Thyroid gland (tissue), 4 donors: ENCODE measurements at regions not wholly inside any gene's neighbourhood (a gene's known extent, or its start where the extent isn't known, plus 50 kb on each side); places are given as distances from the start of the nearest gene placed in this dataset.

Experiments used
- POLR2A ChIP-seq, 2 donors: fragments of 450-650 bp; IDR thresholded peaks; one replicate each; pipeline ENCODE4 v1.6.1; 2017; ENCODE audit warnings: antibody characterized with exemption in 2 of 2, mild to moderate bottlenecking in 2 of 2, moderate library complexity in 1 of 2
- TF ChIP-seq, protein P1 (sequence below), 6 experiments: fragments of 200-600 bp in 3 of 6; fragments of 450-650 bp in 3 of 6; sonication (generic) in 3 of 6; IDR thresholded peaks; one replicate each; pipeline ENCODE4 v1.5.1; 2016 to 2019; ENCODE audit warnings: antibody characterized with exemption in 6 of 6, mild to moderate bottlenecking in 2 of 6, inconsistent platforms in 1 of 6, moderate library complexity in 1 of 6

DNA sequence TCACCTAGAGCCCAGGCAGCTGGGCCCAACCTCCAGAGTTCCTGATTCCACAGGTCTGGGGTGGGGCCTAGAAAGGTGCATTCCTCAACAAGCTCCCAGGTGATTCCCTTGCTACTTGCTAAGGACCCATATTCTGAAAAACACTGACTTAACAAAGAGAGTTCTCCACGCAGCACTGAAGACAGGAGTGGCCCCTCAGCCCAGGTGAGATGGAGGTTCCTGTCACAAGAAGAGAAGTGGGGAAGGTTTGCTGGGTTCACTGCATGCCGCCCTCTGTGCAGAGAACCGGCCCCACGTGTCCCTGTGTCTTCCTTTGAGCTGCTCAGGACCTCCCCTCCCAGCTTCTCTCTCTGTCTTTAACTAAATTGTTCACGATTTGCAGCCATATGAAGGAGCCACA lies 201.4 kb upstream of the DDX18 start:
- TF ChIP-seq, protein P1, sequence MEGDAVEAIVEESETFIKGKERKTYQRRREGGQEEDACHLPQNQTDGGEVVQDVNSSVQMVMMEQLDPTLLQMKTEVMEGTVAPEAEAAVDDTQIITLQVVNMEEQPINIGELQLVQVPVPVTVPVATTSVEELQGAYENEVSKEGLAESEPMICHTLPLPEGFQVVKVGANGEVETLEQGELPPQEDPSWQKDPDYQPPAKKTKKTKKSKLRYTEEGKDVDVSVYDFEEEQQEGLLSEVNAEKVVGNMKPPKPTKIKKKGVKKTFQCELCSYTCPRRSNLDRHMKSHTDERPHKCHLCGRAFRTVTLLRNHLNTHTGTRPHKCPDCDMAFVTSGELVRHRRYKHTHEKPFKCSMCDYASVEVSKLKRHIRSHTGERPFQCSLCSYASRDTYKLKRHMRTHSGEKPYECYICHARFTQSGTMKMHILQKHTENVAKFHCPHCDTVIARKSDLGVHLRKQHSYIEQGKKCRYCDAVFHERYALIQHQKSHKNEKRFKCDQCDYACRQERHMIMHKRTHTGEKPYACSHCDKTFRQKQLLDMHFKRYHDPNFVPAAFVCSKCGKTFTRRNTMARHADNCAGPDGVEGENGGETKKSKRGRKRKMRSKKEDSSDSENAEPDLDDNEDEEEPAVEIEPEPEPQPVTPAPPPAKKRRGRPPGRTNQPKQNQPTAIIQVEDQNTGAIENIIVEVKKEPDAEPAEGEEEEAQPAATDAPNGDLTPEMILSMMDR (IDR thresholded peaks at IDR 0.05) = no peak
- no peak for TF ChIP-seq POLR2A (IDR thresholded peaks at IDR 0.05)
